CD4-positive, alpha-beta T cell treated with Interleukin-15 for 4 hours (primary cell): ENCODE measurements at regions not wholly inside any gene's neighbourhood (a gene's known extent, or its start where the extent isn't known, plus 50 kb on each side); places are given as distances from the start of the nearest gene placed in this dataset.
"Not testable (repeated sequence)": the region's sequence is repeated elsewhere in the genome, so short reads cannot be mapped to it uniquely, and the experiment has no call there.

ENCODE experiments used
- DNase-seq: peaks from one replicate; pipeline ENCODE4 v3.0.0-alpha.2; 2020; ENCODE audit warnings: low spot score

DNA sequence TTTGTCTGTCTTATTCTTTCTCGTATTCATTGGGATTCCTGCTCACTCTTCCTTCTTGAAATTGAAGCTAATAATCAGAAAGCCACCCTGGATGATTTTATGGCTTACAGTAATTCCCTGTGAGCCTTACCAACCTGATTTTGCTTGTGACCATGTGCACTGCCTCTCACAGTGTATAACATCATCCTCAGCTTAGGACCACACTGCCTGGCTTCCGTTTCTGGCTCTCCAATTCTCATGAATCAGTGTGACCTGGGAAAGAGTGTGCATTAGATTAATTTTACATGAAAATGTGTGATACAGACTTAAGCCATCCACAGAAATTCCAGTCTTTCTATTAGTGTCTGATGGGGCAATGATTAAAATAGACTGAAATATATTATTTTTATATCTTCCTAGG lies 126.8 kb upstream of the DMRT1 start:
- DNase-seq = no peak

DNA sequence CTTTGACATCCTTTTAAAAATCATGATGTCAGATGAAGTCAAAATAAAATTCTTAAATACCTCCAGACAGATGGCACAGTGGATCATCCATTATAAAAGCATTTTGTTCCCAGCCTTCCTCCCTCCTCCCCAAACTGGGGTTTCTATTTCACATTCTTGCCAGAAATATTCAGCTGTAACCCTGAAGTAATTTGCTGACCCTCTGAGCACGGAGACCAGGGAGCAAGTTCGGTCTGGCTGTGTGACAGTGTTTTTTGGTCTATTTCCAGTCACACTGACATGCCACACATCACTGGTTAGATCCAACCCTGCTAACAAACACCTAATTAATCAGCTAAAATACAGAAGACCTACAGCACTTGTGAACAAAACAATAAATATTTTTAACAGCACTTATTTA lies 126.2 kb upstream of the DMRT1 start:
- no peak for DNase-seq

DNA sequence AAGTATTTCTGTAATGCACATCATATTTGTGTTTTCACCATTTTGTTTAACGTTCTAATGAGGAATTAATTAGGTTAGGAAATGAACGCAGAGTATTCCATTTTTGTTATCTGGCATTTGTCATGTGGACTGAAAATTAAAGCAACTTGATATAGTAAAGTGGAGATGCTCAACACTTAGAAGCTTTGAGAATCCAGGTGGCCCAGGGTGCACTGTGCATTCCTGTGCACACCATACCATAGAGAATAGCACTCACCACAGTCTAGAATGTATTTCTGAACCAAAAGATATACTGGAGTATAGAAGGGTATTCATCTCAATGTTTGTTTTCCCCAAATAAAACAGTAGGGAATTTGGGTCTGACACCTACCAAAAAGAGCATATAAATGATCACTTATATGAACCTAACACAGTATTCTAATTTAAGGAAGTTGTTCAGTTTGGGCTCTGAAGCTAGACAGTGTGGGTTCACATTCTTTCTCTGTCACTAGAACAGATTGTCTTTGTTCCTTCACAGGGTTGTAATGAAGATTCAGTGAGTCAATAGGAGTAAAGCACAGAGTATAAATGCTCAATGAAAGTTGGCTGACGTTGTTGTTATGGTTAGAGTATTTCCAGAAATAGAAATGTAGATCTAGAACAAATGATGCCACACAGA lies 125.6 kb upstream of the DMRT1 start:
- DNase-seq = no peak

DNA sequence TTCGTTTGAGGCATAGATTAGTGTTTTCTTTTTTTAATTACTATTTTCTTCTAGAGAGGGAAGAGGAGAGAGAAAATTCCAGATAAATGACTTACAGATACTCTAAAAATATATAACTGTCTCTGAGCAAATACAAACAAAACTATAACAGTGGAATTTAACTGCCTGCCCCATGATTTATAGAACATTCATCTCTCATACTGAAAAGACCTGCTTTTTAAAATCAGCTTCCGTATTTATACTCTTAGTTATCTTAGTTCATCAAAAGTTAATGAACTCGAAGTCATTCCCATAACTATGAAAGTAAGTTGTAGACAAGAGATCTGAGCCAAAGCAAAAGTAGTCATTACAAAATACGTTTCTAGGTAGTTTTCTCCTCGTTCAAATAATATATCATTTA lies 123.8 kb upstream of the DMRT1 start:
- no peak for DNase-seq

DNA sequence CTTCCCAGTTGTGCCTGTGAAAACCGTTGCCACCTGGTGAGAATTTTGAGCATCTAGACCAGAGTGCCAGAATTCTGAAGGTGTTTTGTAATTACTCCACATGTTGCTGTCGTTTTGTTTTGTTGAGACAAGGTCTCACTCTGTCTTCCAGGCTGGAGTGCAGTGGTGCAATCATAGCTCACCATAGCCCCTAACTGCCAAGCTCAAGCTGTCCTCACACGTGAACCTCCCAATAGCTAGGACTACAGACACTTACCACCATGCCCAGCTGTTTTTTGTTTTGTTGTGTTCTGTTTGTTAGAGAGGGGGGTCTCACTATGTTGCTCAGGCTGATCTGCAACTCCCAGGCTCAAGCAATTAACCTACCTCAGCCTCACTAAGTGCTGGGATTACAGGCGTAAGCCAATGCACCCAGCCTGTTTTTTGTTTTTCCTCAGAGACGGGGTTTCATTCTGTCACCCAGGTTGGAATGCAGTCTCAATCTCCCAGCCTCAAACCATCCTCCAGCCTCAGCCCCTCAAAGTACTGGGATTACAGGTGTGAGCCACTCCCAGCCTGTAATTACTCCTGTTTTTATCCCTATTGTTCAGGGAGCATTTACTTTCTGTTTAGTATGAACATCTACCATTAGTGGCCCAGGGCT lies 121.1 kb upstream of the DMRT1 start:
- no peak for DNase-seq

DNA sequence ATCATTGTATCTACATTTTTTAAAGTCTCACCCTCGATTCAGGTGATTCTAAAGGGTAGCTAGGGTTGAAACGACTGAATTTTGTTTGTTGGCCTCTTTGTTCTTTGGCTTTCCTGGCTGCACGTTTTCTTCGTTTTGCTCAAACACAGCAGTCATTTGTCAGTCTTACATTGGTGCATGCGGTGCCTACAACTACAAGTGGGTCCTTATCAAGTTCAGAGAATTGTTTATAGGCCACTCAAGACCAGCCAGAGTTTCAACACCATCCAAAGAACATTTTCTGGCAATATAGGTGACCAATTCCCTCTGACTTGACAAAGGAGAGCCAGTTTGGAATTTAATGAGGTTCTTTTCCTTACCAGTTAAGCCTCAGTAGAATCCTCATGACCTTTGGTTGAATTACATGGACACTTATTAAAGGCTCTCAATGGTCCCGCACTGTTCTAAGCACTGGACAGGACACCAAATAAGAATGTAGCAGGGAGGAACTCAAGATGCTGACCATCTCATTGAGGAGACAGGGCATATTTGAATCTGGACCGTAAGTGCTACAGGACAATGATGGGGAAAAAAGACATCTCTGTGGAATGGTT lies 119.0 kb upstream of the DMRT1 start:
- DNase-seq = no peak

DNA sequence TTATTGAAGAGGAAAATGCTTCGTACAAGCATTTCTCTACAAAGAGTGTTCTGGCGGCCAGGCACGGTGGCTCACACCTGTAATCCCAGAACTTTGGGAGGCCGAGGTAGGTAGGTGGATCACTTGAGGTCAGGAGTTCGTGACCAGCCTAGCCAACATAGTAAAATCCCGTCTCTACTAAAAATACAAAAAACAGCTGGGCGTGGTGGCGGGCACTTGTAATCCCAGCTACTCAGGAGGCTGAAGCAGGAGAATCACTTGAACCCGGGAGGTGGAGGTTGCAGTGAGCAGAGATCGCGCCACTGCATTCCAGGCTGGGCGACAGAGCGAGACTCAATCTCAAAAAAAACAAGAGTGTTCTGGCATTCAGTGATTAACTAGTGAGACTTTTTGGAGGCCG lies 117.0 kb upstream of the DMRT1 start:
- not testable (repeated sequence) for DNase-seq

DNA sequence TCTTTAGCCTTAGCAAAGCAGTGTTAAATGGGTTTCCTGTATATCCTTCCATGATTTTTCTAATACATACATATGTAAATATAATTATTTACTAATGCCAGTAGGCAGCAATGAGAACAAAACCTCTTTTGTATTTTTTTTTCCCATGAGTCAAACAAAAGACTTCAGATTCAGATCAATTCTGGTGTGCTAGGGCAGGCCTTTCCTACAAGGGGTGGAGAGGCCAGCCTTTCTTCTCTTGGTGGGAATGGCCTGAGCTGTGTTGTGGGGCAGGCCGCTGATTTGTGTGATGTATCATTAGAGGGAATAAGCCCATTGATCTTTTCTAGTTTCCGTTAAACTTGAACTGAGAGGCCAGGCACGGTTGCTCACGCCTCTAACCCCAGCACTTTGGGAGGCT lies 115.5 kb upstream of the DMRT1 start:
- DNase-seq = no peak

DNA sequence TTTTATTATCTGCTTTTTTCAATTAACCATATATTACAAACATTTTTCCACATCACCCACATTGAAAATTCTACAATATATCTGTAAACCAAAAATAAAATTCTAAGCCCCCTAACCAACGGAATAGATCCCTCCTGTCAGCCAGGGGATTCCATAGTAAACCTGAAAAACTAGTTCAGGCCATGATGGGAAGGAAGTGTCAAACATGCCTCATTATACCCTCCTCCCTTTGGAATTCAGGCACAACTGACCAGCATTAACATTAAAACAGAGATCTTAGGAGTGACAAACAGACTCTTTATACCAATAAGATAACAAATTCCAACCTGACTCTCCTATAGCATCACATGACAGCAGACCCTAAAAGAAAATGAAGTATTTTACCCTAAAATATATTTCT lies 113.7 kb upstream of the DMRT1 start:
- no peak for DNase-seq

DNA sequence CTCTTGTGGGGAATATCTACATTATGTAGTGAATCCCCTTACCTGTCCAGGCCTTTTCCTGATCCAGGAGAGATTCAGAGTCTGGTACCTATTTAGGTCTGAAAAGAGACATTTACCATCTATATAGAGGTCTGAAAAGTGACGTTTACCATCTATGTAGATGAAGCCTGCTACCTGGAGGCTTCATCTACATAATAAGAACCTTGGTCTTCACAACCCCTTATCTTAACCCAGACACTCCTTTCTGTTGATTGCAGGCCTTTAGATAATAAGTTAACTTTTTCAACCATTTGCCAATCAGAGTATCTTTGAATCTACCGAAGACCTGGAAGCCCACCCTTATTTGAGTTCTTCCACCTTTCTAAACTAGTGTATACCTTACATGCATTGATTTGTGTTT lies 113.0 kb upstream of the DMRT1 start:
- DNase-seq = no peak

DNA sequence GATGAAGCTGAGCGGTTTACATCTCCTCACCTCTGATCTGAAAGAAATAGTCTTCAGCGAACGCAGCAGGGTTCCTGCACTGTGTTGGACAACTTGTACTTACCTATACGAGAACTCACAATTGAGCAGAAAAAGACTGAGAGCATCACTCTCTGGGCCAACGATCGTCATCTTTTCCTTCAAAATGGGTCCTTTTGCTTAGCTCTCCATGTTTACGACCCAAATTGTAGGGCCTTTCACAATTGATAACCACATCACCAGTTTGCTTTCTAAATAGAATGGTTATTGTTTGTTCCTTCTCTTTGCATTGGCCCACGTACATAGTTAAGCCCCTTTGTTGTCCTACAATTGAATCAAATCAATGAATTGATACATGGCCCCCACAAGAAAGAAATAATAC lies 110.0 kb upstream of the DMRT1 start:
- no peak for DNase-seq

DNA sequence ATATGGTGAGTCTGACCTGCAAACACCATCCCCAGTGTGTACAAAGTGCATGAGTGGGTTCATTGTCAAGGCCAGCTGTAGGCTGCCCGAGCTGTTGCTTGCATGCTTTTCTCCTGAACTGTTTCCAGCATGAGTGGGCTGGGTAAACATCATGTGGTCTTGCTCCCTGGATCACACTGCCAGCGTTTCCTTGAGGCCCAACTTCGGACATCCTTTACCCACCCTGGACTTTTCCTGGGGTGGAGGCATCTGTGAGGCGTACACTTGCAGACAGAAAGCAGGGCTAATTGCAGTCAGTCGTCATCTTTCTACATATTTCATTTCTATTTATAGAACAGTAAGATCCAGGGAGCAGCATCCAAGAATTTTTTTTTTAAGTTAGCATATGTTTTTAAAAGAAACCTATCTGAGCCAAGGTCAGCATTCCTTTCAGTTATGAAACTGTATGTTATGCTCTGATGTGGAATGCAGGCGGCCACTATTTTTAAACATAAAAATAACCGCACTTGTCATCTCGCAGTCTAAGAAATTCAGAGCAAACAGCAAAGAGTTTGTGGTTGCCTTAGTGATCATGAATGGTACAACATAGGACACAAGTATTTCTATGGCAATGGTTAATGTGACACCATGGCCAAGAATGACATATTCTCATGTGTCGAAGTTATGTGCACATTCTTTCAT lies 106.5 kb upstream of the DMRT1 start:
- DNase-seq = no peak

DNA sequence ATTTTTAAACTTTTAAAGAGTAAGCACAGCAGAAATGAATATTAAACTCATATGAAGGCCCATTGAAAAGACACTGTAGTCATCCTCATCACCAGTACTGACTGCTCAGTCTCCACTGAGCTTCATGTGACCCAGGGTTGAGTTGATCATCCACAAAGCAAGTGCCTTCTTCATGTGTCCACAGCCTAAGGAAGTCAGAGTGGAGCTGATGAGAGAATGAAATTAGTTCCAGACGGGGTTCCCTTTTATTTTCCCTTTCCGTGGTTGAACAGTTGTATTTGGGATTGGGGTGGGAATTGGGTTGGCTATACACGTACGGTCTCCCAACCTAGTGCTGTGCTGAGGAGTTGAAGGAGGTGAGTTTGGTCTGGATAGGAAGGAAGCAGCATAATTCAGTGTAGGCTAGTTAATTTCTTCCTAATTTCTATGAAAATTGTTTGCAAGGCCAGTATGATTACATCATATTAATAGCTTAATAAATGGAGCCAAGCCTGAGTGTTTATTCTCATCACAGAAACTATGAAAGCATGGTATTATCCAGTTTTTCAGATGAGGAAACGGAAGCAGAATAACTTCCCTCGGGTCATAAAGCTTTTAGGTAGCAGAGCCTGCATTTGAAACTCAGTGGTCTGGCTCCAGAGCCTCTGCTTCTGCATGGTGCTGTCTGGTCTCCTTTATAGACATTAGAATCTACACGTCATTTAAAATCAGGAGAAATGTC lies 103.9 kb upstream of the DMRT1 start:
- no peak for DNase-seq

DNA sequence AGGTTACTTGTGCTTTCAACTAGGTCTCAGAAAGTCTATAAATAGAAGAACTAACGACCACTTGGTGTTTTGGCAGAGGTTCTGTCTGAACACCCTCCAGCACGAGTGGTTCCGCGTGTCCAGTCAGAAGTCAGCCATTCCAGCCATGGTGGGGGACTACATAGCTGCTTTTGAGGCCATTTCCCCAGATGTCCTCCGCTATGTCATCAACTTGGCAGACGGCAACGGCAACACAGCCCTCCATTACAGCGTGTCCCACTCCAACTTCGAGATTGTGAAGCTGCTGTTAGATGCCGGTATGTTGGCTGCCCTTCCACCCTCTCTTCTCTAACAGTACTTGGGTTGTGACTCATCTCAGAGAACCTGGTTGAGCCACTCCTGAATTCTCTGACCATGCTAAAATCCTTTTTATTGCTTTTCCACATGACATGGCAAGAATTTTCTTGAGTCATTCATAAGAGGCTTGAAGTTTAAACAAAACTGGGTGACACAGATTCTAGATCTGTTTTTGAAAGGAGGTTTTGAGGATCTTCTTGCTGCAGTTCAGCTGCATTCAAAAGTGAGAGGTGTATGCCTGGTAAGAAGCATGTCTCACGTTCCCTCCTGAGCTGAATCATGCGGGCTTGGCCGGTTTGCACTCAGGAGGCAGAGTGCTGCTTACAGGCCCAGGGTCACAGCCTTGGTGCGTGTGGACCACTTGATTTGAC lies 103.1 kb upstream of the DMRT1 start:
- DNase-seq = no peak

DNA sequence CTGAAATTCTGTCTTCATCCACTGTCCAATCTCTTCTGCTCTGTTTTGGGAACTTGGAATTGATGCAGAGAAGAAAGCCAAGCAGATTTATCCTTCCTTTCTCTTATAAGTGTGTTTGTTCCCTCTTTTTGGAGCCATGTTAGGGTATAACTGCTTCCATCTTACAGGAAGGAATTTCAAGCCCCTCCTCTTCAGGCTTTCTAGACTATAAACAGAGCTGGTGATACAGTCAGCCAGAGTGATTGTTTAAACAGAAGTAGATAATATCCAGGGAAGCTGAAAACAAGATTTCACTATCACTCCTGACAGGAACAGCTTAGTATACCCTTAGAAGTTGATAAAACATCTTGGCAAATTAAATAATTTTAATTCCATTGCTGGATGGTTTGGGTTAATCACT lies 102.1 kb upstream of the DMRT1 start:
- DNase-seq = no peak

DNA sequence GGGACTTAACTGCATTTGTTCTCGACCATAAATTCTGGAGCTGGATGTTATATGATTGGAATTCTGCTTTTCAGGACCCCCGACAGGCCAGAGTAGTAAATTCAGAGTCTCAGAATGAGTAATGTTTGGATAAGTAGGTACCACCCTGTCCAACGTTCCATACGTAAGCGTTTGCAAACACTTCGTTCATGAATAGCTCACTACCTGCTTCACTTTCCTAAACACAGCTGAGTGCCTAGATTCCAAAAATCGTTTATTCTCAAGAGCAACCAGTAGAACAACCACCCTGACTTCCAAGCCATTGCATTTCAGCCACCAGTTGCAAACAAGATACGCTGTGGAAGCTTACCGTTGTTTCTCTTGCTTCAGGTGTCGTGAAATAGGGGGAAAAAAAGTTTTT lies 101.3 kb upstream of the DMRT1 start:
- DNase-seq = no peak

DNA sequence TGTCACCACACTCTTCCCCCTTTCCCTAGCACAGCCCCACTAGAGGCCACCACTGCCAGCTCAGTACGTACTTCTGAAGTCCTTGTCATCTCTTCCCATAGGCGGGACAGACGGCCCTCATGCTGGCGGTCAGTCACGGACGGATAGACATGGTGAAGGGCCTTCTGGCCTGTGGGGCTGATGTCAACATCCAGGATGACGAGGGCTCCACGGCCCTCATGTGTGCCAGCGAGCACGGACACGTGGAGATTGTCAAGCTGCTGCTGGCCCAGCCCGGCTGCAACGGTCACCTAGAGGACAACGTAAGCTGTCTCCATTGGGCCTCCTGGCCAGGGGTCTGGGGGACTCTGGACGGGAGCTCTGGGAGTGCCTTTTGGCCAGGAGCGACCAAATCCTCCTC lies 99.4 kb upstream of the DMRT1 start:
- DNase-seq = no peak

DNA sequence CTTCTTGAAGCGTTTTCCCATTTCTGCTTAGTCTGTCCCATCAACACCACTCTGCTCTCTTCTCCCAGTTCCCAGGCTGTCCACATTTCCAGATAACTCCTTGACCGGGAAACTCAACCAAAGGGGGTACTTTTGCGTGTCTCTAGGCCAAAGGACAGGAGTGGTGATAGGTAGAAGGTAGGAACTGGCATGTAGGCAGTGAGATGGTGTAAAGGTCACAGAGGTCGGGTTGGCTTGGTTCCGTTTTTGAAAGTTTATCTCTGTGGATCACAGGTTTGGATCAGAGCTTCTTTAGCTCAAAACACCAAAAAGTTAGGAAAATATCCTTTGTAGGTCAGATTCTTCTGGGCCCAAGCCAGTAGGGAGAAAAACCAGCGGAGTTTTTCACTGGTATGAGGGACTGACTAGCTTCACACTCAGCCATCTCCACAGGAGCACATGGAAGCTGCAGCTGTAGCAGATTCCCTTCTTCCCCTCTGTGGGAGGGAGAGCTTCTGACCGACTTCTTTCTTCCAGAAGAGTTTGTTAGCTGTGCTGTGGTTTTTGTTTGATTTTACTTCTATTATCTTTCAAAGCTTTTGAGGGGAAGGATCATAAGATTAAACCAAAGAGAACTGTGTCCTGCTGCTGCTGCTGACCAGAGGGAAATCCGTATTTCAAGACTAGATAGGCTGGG lies 98.4 kb upstream of the DMRT1 start:
- no peak for DNase-seq

DNA sequence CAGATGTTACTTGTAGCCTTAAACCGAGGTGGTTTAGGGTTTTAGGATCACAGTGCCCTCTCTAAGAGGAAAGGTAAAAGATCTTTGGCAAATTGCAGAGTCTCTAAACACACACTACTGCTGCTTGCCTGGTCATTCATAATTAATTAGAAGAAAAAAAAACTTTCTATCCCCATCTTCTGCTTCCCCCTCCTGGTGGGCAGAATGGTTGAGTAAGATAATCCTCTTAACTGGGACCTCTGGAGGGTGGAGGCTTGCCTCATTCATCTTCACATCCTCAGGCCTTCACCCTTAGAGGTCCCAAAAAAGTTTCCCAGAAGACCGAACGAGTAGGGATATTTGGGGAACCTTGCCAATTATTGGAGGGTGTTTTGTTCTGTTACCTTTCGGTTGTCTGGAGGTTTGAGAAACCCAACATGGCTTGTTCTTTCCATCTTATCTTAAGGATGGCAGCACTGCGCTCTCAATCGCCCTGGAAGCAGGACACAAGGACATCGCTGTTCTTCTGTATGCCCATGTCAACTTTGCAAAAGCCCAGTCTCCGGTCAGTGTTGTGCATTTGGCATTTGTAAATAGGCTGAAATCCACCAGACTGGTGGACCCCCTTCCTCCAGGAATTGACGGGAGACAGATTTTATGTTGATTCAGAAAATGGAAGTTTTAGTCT lies 97.3 kb upstream of the DMRT1 start:
- DNase-seq = no peak

DNA sequence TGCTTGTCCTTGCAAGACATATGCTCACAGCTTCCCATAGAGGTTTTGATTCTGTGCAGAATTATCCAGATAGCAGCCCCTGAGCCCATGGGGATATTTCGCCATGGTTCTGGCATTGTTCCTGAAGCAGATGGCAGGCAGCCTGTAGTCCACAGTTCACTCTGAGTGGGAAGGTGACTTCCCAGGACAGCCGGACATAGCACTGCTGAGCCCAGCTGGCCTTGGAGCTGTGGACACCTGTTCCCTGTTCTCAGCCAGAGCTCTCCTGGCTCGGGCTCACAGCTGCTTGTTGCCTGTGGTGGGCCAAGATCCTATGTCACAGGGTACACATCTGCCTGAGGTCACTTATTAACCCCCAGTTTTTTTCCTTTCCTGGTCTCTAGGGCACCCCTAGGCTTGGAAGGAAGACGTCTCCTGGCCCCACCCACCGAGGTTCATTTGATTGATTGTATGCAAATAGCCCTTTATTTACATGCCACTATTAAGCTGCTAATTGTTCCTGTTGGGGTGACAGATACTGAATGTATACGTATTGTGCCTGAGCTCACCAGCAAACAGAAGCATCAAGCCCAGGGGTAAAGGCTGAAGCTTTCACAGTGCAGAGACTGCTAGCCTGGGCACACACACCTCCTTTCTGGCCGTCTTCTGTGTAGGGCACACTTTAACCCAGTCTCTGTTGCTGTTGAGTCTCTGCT lies 96.6 kb upstream of the DMRT1 start:
- no peak for DNase-seq
